Activated naive CD4-positive, alpha-beta T cell treated with anti-CD3 and anti-CD28 coated beads for 36 hours (primary cell): ENCODE measurements at regions not wholly inside any gene's neighbourhood (a gene's known extent, or its start where the extent isn't known, plus 50 kb on each side); places are given as distances from the start of the nearest gene placed in this dataset.

Experiments used
- CTCF ChIA-PET: fragments of 350-600 bp; sonication (Branson Sonifier 250); formaldehyde crosslinking; loops from one replicate; lab custom pipeline; 2021; ENCODE audit warnings: antibody characterized with exemption; lab: Charles Lee
- DNase-seq: peaks from one replicate; pipeline ENCODE4 v3.0.0-alpha.2; 2020
- H3K27ac Mint-ChIP-seq: one replicate; pipeline ENCODE4 v1.8.0; 2021; ENCODE audit warnings: mild to moderate bottlenecking, mixed read lengths
- H3K27me3 Mint-ChIP-seq: one replicate; pipeline ENCODE4 v1.8.0; 2021; ENCODE audit warnings: low read depth, mixed read lengths
- H3K36me3 Mint-ChIP-seq: one replicate; pipeline ENCODE4 v1.8.0; 2021; ENCODE audit warnings: low read depth, mixed read lengths
- H3K4me1 Mint-ChIP-seq: one replicate; pipeline ENCODE4 v1.8.0; 2021; ENCODE audit warnings: low read depth, mixed read lengths
- H3K4me3 Mint-ChIP-seq: one replicate; pipeline ENCODE4 v1.8.0; 2021; ENCODE audit warnings: mild to moderate bottlenecking, moderate library complexity, mixed read lengths
- H3K9me3 Mint-ChIP-seq: one replicate; pipeline ENCODE4 v1.8.0; 2021; ENCODE audit warnings: mixed read lengths
- intact Hi-C: fragments of 100-400 bp; cut with micrococcal nuclease; formaldehyde crosslinking; loops from one replicate; pipeline ENCODE4 v1.15.1; 2023

DNA sequence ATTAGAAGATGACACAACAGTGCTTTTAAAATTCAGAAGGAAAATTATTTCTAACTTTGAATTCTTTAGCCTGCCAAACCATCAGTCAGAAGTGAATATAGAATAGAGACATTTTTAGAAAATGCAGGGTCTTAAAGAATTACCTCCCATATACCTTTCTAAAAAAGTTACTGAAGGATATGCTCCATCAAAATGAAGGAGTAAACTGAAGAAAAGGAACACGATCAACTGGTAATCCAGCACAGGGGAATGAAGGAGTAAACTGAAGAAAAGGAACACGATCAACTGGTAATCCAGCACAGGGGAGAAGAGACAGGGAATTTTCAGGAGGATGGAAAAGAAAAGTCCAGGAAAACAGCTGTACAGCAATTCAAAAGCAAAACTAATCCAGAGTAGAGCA is 75.4 kb upstream of the LDLRAD3 start:
- DNase-seq, result no peak

GRCh38 chr11:35873721-35874120 is 70.1 kb upstream of the LDLRAD3 start:
- H3K9me3 Mint-ChIP-seq, result peaks cover 3% of the 10 kb centered on the region
- peaks cover 2% of the 10 kb centered on the region for H3K27me3 Mint-ChIP-seq
- H3K4me1 Mint-ChIP-seq, result no peaks in the 10 kb centered on the region
- H3K27ac Mint-ChIP-seq, result no peak overlapping the region
- intact Hi-C loops, result no loop called here
- CTCF ChIA-PET, result no interaction called here
- H3K36me3 Mint-ChIP-seq, result no peaks in the 10 kb centered on the region
- DNase-seq, result no peak
- H3K4me3 Mint-ChIP-seq, result no peak overlapping the region

More for the DNA sequence above, 75.4 kb upstream of the LDLRAD3 start:
- Mint-ChIP-seq H3K27me3 (no peaks in the 10 kb centered on the region), H3K4me1 (no peaks in the 10 kb centered on the region), H3K4me3 (no peak overlapping the region), H3K27ac (no peak overlapping the region), H3K9me3 (peaks cover 14% of the 10 kb centered on the region), H3K36me3 (peaks cover 3% of the 10 kb centered on the region)
- CTCF ChIA-PET, result no interaction called here
- intact Hi-C loops, result no loop called here

DNA sequence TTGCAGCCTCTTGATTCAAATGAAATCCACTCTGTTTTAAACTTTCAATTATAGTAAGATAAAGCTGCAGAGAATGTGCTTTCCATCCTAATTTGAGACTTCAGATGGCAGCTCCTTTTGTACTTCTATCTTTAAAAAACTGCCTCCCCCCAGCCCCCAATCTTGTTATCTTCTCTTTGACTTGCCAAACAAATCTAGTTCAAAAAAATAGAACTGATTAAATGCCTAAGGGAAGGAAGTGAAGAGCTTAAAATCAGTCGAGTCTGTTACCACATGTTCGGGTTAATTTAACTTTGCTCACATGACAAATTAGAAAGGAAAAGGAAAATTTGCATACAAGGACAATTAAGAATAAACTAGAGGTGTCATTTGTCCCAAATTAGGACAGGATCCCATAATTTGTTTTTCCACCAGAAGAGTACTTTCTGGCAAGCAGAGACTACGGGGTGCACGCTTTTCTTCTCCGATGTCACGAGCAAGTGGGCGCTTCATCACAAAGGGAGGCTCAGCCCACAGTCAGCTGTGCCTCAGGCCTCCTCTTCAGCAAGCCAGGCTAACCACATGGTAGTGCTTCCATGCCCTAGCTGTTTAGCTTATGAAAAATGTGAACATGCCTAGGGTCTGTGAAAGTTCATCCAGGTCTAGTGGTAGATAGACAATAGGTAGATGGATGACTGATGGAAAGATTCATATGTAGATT is 69.0 kb upstream of the LDLRAD3 start:
- Mint-ChIP-seq H3K27me3 (peaks cover 4% of the 10 kb centered on the region), H3K36me3 (no peaks in the 10 kb centered on the region), H3K4me1 (no peaks in the 10 kb centered on the region), H3K4me3 (no peak overlapping the region), H3K27ac (no peak overlapping the region), H3K9me3 (peaks cover 2% of the 10 kb centered on the region)
- intact Hi-C loops, result no loop called here
- CTCF ChIA-PET, result no interaction called here
- DNase-seq, result no peak

DNA sequence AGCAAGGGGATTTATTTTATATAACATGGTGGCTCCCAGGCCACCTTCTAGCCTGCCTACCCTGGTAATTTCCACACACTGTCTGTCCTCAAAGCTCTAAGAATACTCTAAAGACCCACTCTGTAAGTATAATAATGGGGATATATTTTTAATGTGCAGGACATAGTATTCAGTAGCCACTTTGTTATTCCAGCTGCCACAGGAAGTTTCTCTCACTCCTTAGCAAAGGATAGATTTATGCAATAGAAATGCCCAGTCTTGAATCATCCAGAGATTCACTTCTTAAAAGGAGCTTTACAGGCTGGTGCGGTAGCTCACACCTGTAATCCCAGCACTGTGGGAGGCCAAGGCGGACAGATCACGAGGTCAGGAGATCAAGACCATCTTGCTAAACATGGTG is 68.4 kb upstream of the LDLRAD3 start:
- CTCF ChIA-PET, result no interaction called here
- no peak for DNase-seq
- intact Hi-C loops, result no loop called here
- H3K27me3 Mint-ChIP-seq, result peaks cover 4% of the 10 kb centered on the region
- H3K4me1 Mint-ChIP-seq, result no peaks in the 10 kb centered on the region
- no peaks in the 10 kb centered on the region for H3K36me3 Mint-ChIP-seq
- no peaks in the 10 kb centered on the region for H3K9me3 Mint-ChIP-seq
- no peak overlapping the region for H3K4me3 Mint-ChIP-seq
- no peak overlapping the region for H3K27ac Mint-ChIP-seq

DNA sequence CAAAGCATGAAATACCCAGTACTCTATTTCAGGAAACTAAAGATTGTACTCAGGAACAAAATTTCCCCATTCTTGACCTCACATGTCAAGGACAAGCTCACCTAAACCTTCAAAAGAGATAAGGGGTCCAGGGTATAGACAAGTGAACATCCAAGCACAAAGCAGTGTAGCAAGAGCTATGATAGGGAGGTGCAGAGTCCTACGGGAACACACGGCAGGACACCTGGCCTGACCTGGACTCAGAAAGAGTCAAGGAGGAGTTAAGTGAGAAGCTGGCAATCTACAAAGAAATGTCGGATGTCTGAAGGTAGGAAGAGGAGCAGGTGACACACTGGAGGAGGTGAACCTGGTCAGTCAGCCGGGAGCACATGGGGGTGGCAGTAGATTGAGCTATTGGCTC is 67.1 kb upstream of the LDLRAD3 start:
- CTCF ChIA-PET, result interaction anchor here (0.6 kb wide), 1 partner anchor 12 kb away, joined by 3 read pairs; no protein-coding TSS in a partner anchor
- Mint-ChIP-seq H3K36me3 (no peaks in the 10 kb centered on the region), H3K9me3 (no peaks in the 10 kb centered on the region), H3K4me1 (no peaks in the 10 kb centered on the region), H3K27me3 (peaks cover 4% of the 10 kb centered on the region), H3K4me3 (no peak overlapping the region), H3K27ac (no peak overlapping the region)
- intact Hi-C loops, result no loop called here
- no peak for DNase-seq

GRCh38 chr11:35878741-35879140 is 65.1 kb upstream of the LDLRAD3 start:
- Mint-ChIP-seq H3K36me3 (no peaks in the 10 kb centered on the region), H3K9me3 (no peaks in the 10 kb centered on the region), H3K27me3 (peaks cover 8% of the 10 kb centered on the region), H3K4me3 (no peak overlapping the region), H3K4me1 (no peaks in the 10 kb centered on the region), H3K27ac (no peak overlapping the region)
- DNase-seq, result no peak
- CTCF ChIA-PET, result no interaction called here
- intact Hi-C loops, result no loop called here

DNA sequence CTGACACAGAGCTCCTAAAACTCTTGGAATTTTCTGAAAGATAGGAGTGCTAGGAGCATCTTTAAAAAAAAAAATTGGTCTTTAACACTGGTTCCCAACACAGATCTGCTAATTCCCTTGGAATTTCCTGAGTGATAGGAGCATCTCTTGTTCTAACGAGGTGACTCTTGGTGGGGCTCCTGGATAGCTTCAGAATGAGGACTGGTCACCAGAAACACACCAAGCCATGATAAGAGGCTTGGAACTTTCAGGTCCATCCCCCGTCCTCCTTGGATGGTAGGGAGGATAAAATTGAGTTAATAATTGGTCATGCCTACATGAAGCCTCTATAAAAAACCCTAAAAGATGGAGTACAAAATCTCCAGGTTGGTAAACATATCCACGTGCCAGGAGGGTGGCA is 64.5 kb upstream of the LDLRAD3 start:
- CTCF ChIA-PET, result no interaction called here
- Mint-ChIP-seq H3K9me3 (no peaks in the 10 kb centered on the region), H3K27ac (no peak overlapping the region), H3K4me3 (no peak overlapping the region), H3K36me3 (no peaks in the 10 kb centered on the region), H3K27me3 (peaks cover 8% of the 10 kb centered on the region), H3K4me1 (no peaks in the 10 kb centered on the region)
- intact Hi-C loops, result no loop called here
- no peak for DNase-seq

- Mint-ChIP-seq H3K9me3 (no peaks in the 10 kb centered on the region), H3K4me3 (no peak overlapping the region), H3K27me3 (peaks cover 13% of the 10 kb centered on the region), H3K36me3 (no peaks in the 10 kb centered on the region), H3K27ac (no peak overlapping the region), H3K4me1 (no peaks in the 10 kb centered on the region)
- intact Hi-C loops, result no loop called here
- CTCF ChIA-PET, result no interaction called here
- no peak for DNase-seq
Observed at GRCh38 chr11:35886759-35887158, 57.1 kb upstream of the LDLRAD3 start.

GRCh38 chr11:35887737-35888136 is 56.1 kb upstream of the LDLRAD3 start:
- Mint-ChIP-seq H3K9me3 (no peaks in the 10 kb centered on the region), H3K27me3 (peaks cover 12% of the 10 kb centered on the region), H3K4me1 (no peaks in the 10 kb centered on the region), H3K27ac (no peak overlapping the region), H3K4me3 (no peak overlapping the region), H3K36me3 (no peaks in the 10 kb centered on the region)
- intact Hi-C loops, result no loop called here
- CTCF ChIA-PET, result interaction anchor here (0.6 kb wide), 1 partner anchor 68 kb away, joined by 3 read pairs; no protein-coding TSS in a partner anchor
- DNase-seq, result no peak

DNA sequence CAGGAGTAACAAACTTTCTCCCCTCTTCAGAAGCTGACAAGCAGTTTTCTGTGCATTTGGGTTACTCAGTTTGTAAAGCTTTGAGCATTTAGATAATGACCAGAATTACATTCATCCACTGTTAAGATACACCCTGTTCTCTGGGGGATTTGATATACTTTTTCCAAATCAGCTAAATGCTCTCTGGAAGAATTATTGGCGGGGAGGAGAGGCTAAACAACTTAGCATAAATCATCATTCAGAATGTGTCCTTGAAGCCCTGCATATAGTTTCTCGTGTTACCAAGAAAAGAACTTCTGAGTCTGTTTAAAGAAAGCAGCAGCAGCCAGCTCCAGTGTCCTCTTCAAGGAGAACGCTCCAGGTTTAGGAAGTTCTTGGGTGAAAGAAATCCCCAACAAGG is 54.9 kb upstream of the LDLRAD3 start:
- DNase-seq, result no peak
- Mint-ChIP-seq H3K36me3 (no peaks in the 10 kb centered on the region), H3K27ac (no peak overlapping the region), H3K9me3 (no peaks in the 10 kb centered on the region), H3K27me3 (peaks cover 9% of the 10 kb centered on the region), H3K4me1 (no peaks in the 10 kb centered on the region), H3K4me3 (no peak overlapping the region)
- intact Hi-C loops, result no loop called here
- CTCF ChIA-PET, result no interaction called here

- CTCF ChIA-PET, result no interaction called here
- H3K27me3 Mint-ChIP-seq, result peaks cover 11% of the 10 kb centered on the region
- H3K36me3 Mint-ChIP-seq, result no peaks in the 10 kb centered on the region
Observed at GRCh38 chr11:35891096-35891495, 52.8 kb upstream of the LDLRAD3 start.

GRCh38 chr11:35892166-35892565 is 51.7 kb upstream of the LDLRAD3 start:
- Mint-ChIP-seq H3K27ac (no peak overlapping the region), H3K27me3 (peaks cover 19% of the 10 kb centered on the region), H3K4me1 (no peaks in the 10 kb centered on the region), H3K4me3 (no peak overlapping the region), H3K9me3 (no peaks in the 10 kb centered on the region), H3K36me3 (no peaks in the 10 kb centered on the region)
- CTCF ChIA-PET, result no interaction called here
- no peak for DNase-seq
- intact Hi-C loops, result no loop called here

More at GRCh38 chr11:35891096-35891495, 52.8 kb upstream of the LDLRAD3 start:
- Mint-ChIP-seq H3K27ac (no peak overlapping the region), H3K4me3 (no peak overlapping the region), H3K9me3 (no peaks in the 10 kb centered on the region), H3K4me1 (no peaks in the 10 kb centered on the region)
- DNase-seq, result no peak
- intact Hi-C loops, result no loop called here

DNA sequence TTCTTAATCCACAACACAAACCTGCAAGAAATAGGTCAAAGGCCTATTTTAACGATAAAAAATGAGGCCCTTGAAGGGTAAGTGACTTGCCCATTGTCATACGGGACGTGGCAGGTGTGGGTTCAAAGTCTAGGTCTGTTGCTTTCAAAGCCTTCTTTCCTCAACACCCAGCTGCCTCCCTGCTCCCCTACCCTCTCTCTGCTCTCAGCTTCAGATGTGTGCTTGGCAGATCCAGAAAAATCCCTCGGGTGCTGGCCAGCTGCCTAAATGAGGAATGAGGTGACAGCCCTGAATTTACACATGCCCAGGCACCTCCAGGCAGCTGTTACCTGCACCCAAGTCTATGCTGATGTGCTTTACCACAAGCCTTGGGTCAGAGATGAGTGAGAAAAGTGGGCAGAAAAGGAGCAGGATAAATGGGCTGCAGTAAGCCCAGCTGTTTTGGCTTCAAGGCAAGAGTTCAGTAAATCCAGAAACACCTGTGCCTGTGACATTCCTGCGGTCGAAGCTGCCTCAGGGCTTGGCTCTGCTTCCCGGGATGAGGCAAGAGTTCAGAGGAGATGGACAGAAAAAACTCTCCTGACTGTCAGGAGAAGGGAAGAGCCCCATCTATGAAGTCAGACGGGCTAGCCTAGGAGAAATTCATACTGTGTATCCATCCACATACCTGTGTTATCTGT is 49.9 kb upstream of the LDLRAD3 start:
- Mint-ChIP-seq H3K36me3 (no peaks in the 10 kb centered on the region), H3K9me3 (no peaks in the 10 kb centered on the region), H3K27me3 (peaks cover 14% of the 10 kb centered on the region), H3K4me3 (no peak overlapping the region), H3K27ac (no peak overlapping the region), H3K4me1 (no peaks in the 10 kb centered on the region)
- no peak for DNase-seq
- CTCF ChIA-PET, result interaction anchor here (0.7 kb wide), 1 partner anchor 484 kb away, joined by 3 read pairs; no protein-coding TSS in a partner anchor
- intact Hi-C loops, result no loop called here
